Fibroblast of the aortic adventitia (primary cell): ENCODE measurements at regions not wholly inside any gene's neighbourhood (a gene's known extent, or its start where the extent isn't known, plus 50 kb on each side); places are given as distances from the start of the nearest gene placed in this dataset.

ENCODE experiments used
- DNase-seq: peaks from one replicate; pipeline ENCODE4 v3.0.0-alpha.2; 2010; ENCODE audit warnings: low read depth
- H3K4me3 ChIP-seq: 2 replicates; pipeline ENCODE4 v1.5.1; 2011; ENCODE audit warnings: low read depth, mild to moderate bottlenecking, control low read depth, low read length, moderate library complexity
- TF ChIP-seq, protein P1 (sequence below): IDR thresholded peaks from 2 replicates; pipeline ENCODE4 v1.5.1; 2011; ENCODE audit warnings: mild to moderate bottlenecking, low read length, control low read depth, inconsistent platforms; ENCODE audit not compliant: insufficient read depth

DNA sequence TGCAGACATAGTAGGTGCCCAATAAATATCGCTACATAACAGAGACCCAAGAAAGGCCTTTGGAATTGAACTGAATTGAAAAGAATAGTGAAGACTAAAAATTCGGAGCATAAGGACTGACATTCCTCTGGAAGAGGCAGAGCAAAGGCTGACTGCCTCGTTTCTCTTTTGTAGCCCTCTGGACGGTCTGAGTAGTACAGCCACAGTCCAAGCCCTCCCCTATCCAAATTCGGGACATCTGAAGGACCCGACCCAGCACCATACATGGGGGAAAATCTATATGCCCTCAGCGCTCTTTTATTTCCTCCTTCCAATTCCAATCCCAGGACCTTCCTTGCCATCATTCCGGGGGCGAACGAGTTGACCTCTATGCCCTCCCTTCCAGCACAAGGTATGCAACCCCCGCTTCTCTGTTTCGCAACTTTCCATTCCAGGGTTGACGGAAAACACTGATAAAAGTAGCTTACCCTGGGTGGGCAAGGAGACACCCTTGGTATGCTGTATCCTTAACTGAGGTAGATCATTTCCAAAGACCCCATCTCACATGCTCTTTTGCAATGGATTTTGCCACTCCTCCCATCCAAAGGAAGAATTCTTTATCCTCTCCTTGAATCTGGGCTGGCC lies 127.4 kb upstream of the MAP1LC3B2 start:
- TF ChIP-seq, protein P1, sequence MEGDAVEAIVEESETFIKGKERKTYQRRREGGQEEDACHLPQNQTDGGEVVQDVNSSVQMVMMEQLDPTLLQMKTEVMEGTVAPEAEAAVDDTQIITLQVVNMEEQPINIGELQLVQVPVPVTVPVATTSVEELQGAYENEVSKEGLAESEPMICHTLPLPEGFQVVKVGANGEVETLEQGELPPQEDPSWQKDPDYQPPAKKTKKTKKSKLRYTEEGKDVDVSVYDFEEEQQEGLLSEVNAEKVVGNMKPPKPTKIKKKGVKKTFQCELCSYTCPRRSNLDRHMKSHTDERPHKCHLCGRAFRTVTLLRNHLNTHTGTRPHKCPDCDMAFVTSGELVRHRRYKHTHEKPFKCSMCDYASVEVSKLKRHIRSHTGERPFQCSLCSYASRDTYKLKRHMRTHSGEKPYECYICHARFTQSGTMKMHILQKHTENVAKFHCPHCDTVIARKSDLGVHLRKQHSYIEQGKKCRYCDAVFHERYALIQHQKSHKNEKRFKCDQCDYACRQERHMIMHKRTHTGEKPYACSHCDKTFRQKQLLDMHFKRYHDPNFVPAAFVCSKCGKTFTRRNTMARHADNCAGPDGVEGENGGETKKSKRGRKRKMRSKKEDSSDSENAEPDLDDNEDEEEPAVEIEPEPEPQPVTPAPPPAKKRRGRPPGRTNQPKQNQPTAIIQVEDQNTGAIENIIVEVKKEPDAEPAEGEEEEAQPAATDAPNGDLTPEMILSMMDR: no peak
- no peak overlapping the region for H3K4me3 ChIP-seq
- no peak for DNase-seq

DNA sequence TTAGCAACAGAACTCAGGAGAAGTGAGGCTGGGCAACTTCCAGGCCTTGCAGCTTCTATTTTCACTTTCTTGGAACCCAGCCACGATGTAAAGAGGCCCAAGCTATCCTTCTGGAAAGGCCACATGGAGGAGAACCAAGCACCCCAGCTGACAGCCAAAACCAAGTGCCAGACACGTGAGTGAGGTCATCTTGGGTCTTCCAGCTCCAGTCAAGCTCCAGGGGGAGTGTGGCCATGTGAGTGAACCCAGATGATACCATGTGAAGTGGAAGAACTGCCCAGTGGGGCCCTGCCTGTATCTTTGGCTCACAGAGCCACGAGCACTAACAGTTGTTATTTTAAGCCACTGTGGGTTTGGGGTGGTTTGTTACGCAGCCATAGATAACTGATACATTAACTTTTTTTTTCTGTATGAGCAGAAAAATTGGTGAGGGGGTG lies 126.8 kb upstream of the MAP1LC3B2 start:
- TF ChIP-seq, protein P1: no peak
- DNase-seq: peak; percentile 96
- H3K4me3 ChIP-seq: no peak overlapping the region

DNA sequence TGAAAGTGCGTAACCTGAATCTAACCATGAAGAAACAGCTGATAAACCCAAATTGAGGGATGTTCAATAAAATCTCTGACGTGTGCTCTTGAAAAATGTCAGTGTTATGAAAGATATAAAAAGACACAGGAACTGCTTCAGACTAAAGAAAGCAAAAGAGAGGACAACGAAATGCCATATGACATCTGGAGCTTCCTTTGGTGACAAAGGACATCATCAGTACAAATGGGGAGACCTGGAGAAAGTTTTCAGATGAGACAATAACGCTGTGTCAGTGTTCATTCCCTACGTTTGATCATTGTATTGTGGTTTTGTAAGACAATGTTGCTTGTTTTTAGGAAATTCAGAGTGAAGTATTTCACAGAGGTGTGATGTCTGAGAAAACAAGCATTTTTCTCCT lies 125.9 kb upstream of the MAP1LC3B2 start:
- TF ChIP-seq, protein P1: no peak
- no peak overlapping the region for H3K4me3 ChIP-seq
- no peak for DNase-seq

DNA sequence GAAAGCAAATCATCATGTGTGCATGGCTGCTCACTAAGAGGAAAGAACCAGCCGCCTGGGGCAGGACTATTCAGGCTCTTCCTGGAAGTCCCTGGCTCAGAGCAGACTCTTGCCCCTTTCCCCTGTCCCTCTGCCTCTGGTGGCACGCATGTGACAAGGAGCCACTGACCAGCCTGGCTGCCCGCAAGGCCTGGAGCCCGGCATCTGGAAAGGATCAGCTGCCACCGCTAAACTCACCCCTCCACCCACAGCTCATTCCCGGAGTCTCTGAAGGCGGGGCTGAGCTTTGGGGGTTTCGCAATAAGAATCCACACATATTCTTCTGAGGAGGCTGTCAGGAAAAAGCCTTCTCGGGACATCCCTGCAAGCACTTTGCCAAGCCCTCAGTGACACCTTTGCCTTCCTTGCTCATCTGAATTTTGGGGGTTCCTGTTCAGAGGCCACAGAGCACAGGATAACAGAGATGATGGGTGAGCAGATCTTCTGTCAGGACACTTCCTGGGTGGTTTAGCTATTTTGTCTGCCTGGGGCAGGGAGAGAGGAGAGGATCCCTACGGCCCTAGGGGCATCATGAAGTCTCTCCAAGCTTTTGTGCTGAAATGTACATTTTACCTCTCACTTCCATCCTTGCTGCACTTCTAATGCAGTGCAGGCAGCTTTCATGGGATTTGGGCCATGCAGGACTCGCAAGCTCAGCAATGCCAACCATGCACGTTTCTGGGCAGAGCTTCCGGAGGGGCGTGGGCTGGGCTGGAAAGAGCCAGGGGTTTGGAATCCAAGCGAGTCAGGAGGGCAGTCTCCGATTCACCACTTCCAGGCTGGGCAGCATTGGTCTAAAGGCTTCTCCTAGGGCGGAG lies 124.8 kb upstream of the MAP1LC3B2 start:
- H3K4me3 ChIP-seq: peak overlapping the region; percentile 65
- TF ChIP-seq, protein P1: no peak
- DNase-seq: peak; percentile 93

GRCh38 chr12:116435984-116436383 lies 123.2 kb upstream of the MAP1LC3B2 start:
- no peak overlapping the region for H3K4me3 ChIP-seq
- no peak for DNase-seq
- TF ChIP-seq, protein P1: no peak

GRCh38 chr12:116436561-116437249 lies 122.5 kb upstream of the MAP1LC3B2 start:
- H3K4me3 ChIP-seq: no peak overlapping the region
- TF ChIP-seq, protein P1: no peak
- DNase-seq: no peak
